Adrenal gland (tissue), 9 donors: ENCODE measurements at regions not wholly inside any gene's neighbourhood (a gene's known extent, or its start where the extent isn't known, plus 50 kb on each side); places are given as distances from the start of the nearest gene placed in this dataset.

Experiments
- DNase-seq, 7 donors: peaks; one replicate each; pipeline ENCODE4 v3.0.0-alpha.2; 2019 to 2020
- H3K27ac ChIP-seq, 5 donors: fragments of 200-600 bp; sonication (generic) in 4 of 5; 1 replicate in 3 of 5; 2 replicates in 2 of 5; pipeline versions ENCODE4 v1.5.1 to v1.8.0; 2016 to 2020; ENCODE audit warnings: mild to moderate bottlenecking in 1 of 5
- H3K27me3 ChIP-seq: fragments of 200-600 bp; 2 replicates; pipeline ENCODE4 v1.8.0; 2021
- H3K36me3 ChIP-seq, 2 donors: fragments of 200-600 bp; replicated peaks in 1 of 2; 1 replicate in 1 of 2; 2 replicates in 1 of 2; pipeline versions ENCODE4 v1.5.1 to v1.8.0; 2018 to 2022
- H3K4me1 ChIP-seq, 2 donors: fragments of 200-600 bp; replicated peaks in 1 of 2; 1 replicate in 1 of 2; 2 replicates in 1 of 2; pipeline versions ENCODE4 v1.5.1 to v1.8.0; 2018 to 2021
- H3K4me3 ChIP-seq, 4 donors: fragments of 200-600 bp; sonication (generic) in 3 of 4; one replicate each; pipeline ENCODE4 v1.5.1; 2016 to 2018
- H3K9me3 ChIP-seq, 3 donors: fragments of 200-600 bp; sonication (generic) in 1 of 3; replicated peaks in 1 of 3; 1 replicate in 2 of 3; 2 replicates in 1 of 3; pipeline versions ENCODE4 v1.5.1 to v1.8.0; 2016 to 2021
- CTCF ChIP-seq, 6 experiments: fragments of 450-650 bp in 4 of 6; fragments of 200-600 bp in 2 of 6; sonication (generic) in 1 of 6; IDR thresholded peaks; 1 replicate in 5 of 6; 2 replicates in 1 of 6; pipeline versions ENCODE4 v1.5.1 to v1.8.0; 2016 to 2021; ENCODE audit warnings: antibody characterized with exemption in 6 of 6, mild to moderate bottlenecking in 2 of 6, moderate library complexity in 1 of 6
- POLR2A ChIP-seq, 2 donors: fragments of 450-650 bp; IDR thresholded peaks; one replicate each; pipeline ENCODE4 v1.6.1; 2017; ENCODE audit warnings: antibody characterized with exemption in 2 of 2, mild to moderate bottlenecking in 2 of 2, moderate library complexity in 1 of 2
- WGBS, 4 donors: extraction: QIAGEN DNeasy Blood & Tissue Kit in 2 of 4; methylation state at CpG; one replicate each; pipeline versions ENCODE4 v1.1.5 to v1.1.7; 2013 to 2017; 5-methylcytosine and 5-hydroxymethylcytosine counted together
- intact Hi-C, 2 donors: fragments of 100-400 bp; cut with DNase I; formaldehyde crosslinking; loops; one replicate each; pipeline versions ENCODE4 v1.14.1 to v1.15.0; 2022 to 2023
- donor health status: healthy with polysubstance abuse.
- donor health status: Bipolar disorder and iron deficiency.
- donor health status: DM: yes; HTN: yes; CAD: no.
- donor health status: DM: no; HTN: no; CAD: no.
- donor health status: DM: no; HTN: no; CAD: no.

GRCh38 chr1:232153652-232154051 is 476.3 kb downstream of the SIPA1L2 start:
- H3K36me3 ChIP-seq, result no peaks in the 10 kb centered on the region
- H3K9me3 ChIP-seq, result no peaks in the 10 kb centered on the region
- H3K27ac ChIP-seq, result no peak overlapping the region
- DNase-seq, result no peak
- H3K27me3 ChIP-seq, result no peaks in the 10 kb centered on the region
- TF ChIP-seq CTCF (IDR thresholded peaks at IDR 0.05), result no peak
- no peak for TF ChIP-seq POLR2A (IDR thresholded peaks at IDR 0.05)
- intact Hi-C loops, result no loop called here
- H3K4me3 ChIP-seq, result no peak overlapping the region
- no peaks in the 10 kb centered on the region for H3K4me1 ChIP-seq

- no peak for DNase-seq
- H3K27me3 ChIP-seq, result no peaks in the 10 kb centered on the region
- no peaks in the 10 kb centered on the region for H3K9me3 ChIP-seq
- TF ChIP-seq CTCF (IDR thresholded peaks at IDR 0.05) (no peak), POLR2A (IDR thresholded peaks at IDR 0.05) (no peak)
- intact Hi-C loops, result no loop called here
- 75 to 83% (median 79%) methylated on average over 8 of the region's 8 CpGs for WGBS, 4 donors
- H3K27ac ChIP-seq, result no peak overlapping the region
- no peaks in the 10 kb centered on the region for H3K4me1 ChIP-seq
- no peaks in the 10 kb centered on the region for H3K36me3 ChIP-seq
- no peak overlapping the region for H3K4me3 ChIP-seq
Observed at GRCh38 chr1:232150770-232151548, 479.0 kb downstream of the SIPA1L2 start.

- TF ChIP-seq CTCF (IDR thresholded peaks at IDR 0.05) (no peak), POLR2A (IDR thresholded peaks at IDR 0.05) (no peak)
- H3K4me1 ChIP-seq, result no peaks in the 10 kb centered on the region
- 51 to 57% (median 53%) methylated on average over 9 of the region's 9 CpGs for WGBS, 4 donors
- no peaks in the 10 kb centered on the region for H3K27me3 ChIP-seq
- no peaks in the 10 kb centered on the region for H3K9me3 ChIP-seq
- DNase-seq, result no peak
- H3K27ac ChIP-seq, result no peak overlapping the region
- intact Hi-C loops, result no loop called here
- no peak overlapping the region for H3K4me3 ChIP-seq
- H3K36me3 ChIP-seq, result no peaks in the 10 kb centered on the region
Observed at GRCh38 chr1:232149287-232150201, 480.4 kb downstream of the SIPA1L2 start.

DNA sequence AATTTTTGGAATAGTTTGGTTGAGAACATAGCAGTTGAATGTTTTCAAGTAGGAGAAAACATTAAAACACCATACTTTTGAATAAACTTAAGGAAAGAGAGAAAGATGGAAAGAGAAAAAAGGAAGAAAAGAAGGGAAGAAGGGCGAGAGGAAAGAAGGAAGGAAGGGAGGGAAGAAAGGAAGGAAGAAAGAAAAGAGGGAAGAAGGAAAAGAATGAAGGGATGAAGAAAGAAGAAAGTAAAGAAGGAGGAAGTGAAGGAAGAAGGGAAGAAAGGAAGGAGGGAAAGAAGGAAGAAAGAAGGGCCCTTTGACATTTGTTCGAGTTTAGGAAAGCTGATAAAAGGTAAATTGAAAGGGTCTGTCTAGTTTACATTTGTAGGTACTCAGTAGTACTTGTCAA is 482.7 kb downstream of the SIPA1L2 start:
- Histone ChIP-seq H3K27me3 (no peaks in the 10 kb centered on the region), H3K27ac (no peak overlapping the region), H3K36me3 (no peaks in the 10 kb centered on the region), H3K9me3 (no peaks in the 10 kb centered on the region), H3K4me3 (no peak overlapping the region), H3K4me1 (peaks cover 0 to 14% of the 10 kb centered on the region in 2 donors)
- intact Hi-C loops, result no loop called here
- DNase-seq, result no peak
- WGBS, 4 donors, result 80 to 90% (median 84%) methylated on average over 2 of the region's 2 CpGs
- no peak for TF ChIP-seq POLR2A (IDR thresholded peaks at IDR 0.05)
- TF ChIP-seq CTCF (IDR thresholded peaks at IDR 0.05), result no peak
